OCI-LY7 (cell line): ENCODE measurements at regions not wholly inside any gene's neighbourhood (a gene's known extent, or its start where the extent isn't known, plus 50 kb on each side); places are given as distances from the start of the nearest gene placed in this dataset.

Experiments used
- BruUV-seq: library from RNA; stranded (reverse); fragments of 400-500 nt; replicated peaks from 2 replicates; lab custom pipeline; 2021; lab: Mats Ljungman, UMichigan
- CTCF ChIA-PET: fragments of 300-600 bp; sonication (Branson Sonifier 250); formaldehyde crosslinking; loops from one replicate; lab custom pipeline; 2022; ENCODE audit warnings: antibody characterized with exemption; ENCODE audit not compliant: unreplicated experiment; lab: Charles Lee
- POLR2A ChIA-PET: fragments of 300-600 bp; sonication (Branson Sonifier 250); formaldehyde crosslinking; loops from one replicate; lab custom pipeline; 2022; ENCODE audit warnings: antibody characterized with exemption; lab: Charles Lee
- DNase-seq: peaks from one replicate; pipeline ENCODE4 v3.0.0-alpha.2; 2015; ENCODE audit warnings: low spot score
- H2AFZ ChIP-seq: fragments of 200-600 bp; sonication (generic), shearing (Covaris generic); 2 replicates; pipeline ENCODE4 v1.6.1; 2014; ENCODE audit warnings: mild to moderate bottlenecking, antibody characterized with exemption, low read length, moderate library complexity
- H3K27ac ChIP-seq: fragments of 200-600 bp; sonication (generic); 2 replicates; pipeline ENCODE4 v1.5.1; 2014; ENCODE audit warnings: mixed run types, low read depth, mild to moderate bottlenecking, moderate library complexity, low read length, inconsistent platforms; ENCODE audit not compliant: poor library complexity, severe bottlenecking
- H3K36me3 ChIP-seq: fragments of 200-600 bp; sonication (generic); 2 replicates; pipeline ENCODE4 v1.6.1; 2014; ENCODE audit warnings: mild to moderate bottlenecking, antibody characterized with exemption, low read length, moderate library complexity, mixed read lengths; ENCODE audit not compliant: insufficient read depth
- H3K4me1 ChIP-seq: fragments of 200-600 bp; sonication (generic); 2 replicates; pipeline ENCODE4 v1.5.1; 2014; ENCODE audit warnings: mild to moderate bottlenecking, low read length; ENCODE audit not compliant: insufficient read depth, poor library complexity, severe bottlenecking
- H3K4me2 ChIP-seq: fragments of 200-600 bp; sonication (generic); 2 replicates; pipeline ENCODE4 v1.6.1; 2014; ENCODE audit warnings: mild to moderate bottlenecking, low read length
- H3K4me3 ChIP-seq: fragments of 200-600 bp; sonication (generic); 2 replicates; pipeline ENCODE4 v1.5.1; 2014; ENCODE audit warnings: mild to moderate bottlenecking, low read depth, low read length; ENCODE audit not compliant: poor library complexity, severe bottlenecking
- H3K79me2 ChIP-seq: fragments of 200-600 bp; sonication (generic); 2 replicates; pipeline ENCODE4 v1.6.1; 2016; ENCODE audit warnings: low read depth, mild to moderate bottlenecking, low read length, moderate library complexity, mixed read lengths; ENCODE audit not compliant: insufficient read depth
- H3K9me2 ChIP-seq: fragments of 200-600 bp; sonication (generic); 2 replicates; pipeline ENCODE4 v1.6.1; 2016; ENCODE audit warnings: mild to moderate bottlenecking, low read length, mixed read lengths; ENCODE audit not compliant: insufficient read depth
- H3K9me3 ChIP-seq: fragments of 200-600 bp; sonication (generic); 2 replicates; pipeline ENCODE4 v1.6.1; 2014; ENCODE audit warnings: mild to moderate bottlenecking, mixed run types, low read length, mixed read lengths
- H4K20me1 ChIP-seq: fragments of 200-600 bp; sonication (generic); 2 replicates; pipeline ENCODE4 v1.6.1; 2014; ENCODE audit warnings: mild to moderate bottlenecking, antibody characterized with exemption, low read length, moderate library complexity, mixed read lengths; ENCODE audit not compliant: insufficient read depth
- CTCF ChIP-seq: fragments of 200-600 bp; sonication (generic); conservative IDR thresholded peaks from 2 replicates; pipeline ENCODE4 v1.5.1; 2014; ENCODE audit warnings: mild to moderate bottlenecking, antibody characterized with exemption, low read length, moderate library complexity, mixed read lengths
- EZH2phosphoT487 ChIP-seq: fragments of 200-600 bp; sonication (generic); IDR thresholded peaks from 2 replicates; pipeline ENCODE4 v1.6.1; 2018; ENCODE audit warnings: low read depth, borderline replicate concordance, mild to moderate bottlenecking, mixed run types, antibody characterized with exemption, low read length, moderate library complexity, mixed read lengths
- intact Hi-C: fragments of 100-400 bp; cut with micrococcal nuclease; formaldehyde crosslinking; loops from one replicate; pipeline ENCODE4 v1.10.0; 2022; ENCODE audit not compliant: unreplicated experiment

DNA sequence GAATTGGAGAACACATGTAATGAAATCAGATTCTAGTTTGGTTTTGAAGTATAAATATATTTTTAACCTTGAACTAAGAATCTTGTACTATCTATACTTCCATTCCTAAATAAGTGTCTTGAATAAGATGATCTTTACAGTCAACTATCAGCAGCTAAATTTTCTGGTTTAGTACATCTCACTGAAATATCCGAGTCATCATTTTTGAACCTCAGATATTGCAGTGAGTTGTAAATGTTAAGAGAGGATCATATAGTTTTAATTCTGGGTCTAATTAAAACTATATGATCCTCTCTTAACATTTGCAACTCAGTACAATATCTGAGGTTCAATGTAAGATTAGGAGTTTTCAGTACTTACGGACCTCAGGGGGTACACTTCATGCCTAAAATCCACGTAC, 768.8 kb upstream of the ADAMTS5 start:
- ChIA-PET POLR2A (no interaction called here), CTCF (no interaction called here)
- intact Hi-C loops: no loop called here
- DNase-seq: no peak
- H3K4me1 ChIP-seq: no peaks in the 10 kb centered on the region
- no peak overlapping the region for H3K27ac ChIP-seq
- H3K9me2 ChIP-seq: no peaks in the 10 kb centered on the region
- no peak overlapping the region for H3K4me3 ChIP-seq
- no peak for TF ChIP-seq CTCF
- no peak for TF ChIP-seq EZH2phosphoT487
- H3K4me2 ChIP-seq: no peak overlapping the region
- no peaks in the 10 kb centered on the region; the same call in 1 of the 2 replicates for H3K9me3 ChIP-seq
- H3K79me2 ChIP-seq: no peaks in the 10 kb centered on the region
- no peaks in the 10 kb centered on the region for H3K36me3 ChIP-seq
- no peak overlapping the region for H2AFZ ChIP-seq
- no TSS peak for BruUV-seq
- no peaks in the 10 kb centered on the region for H4K20me1 ChIP-seq

- Histone ChIP-seq H3K4me1 (no peaks in the 10 kb centered on the region), H3K9me2 (no peaks in the 10 kb centered on the region), H3K4me2 (no peak overlapping the region), H3K4me3 (no peak overlapping the region), H4K20me1 (no peaks in the 10 kb centered on the region), H3K36me3 (no peaks in the 10 kb centered on the region), H3K9me3 (peaks cover 1% of the 10 kb centered on the region), H3K79me2 (no peaks in the 10 kb centered on the region), H3K27ac (no peak overlapping the region), H2AFZ (no peak overlapping the region)
- ChIA-PET CTCF (no interaction called here), POLR2A (no interaction called here)
- BruUV-seq: no TSS peak
- DNase-seq: no peak
- TF ChIP-seq CTCF: no peak
- no peak for TF ChIP-seq EZH2phosphoT487
- intact Hi-C loops: no loop called here
These were observed 767.3 kb upstream of the ADAMTS5 start for GRCh38 chr21:27734146-27734545.

DNA sequence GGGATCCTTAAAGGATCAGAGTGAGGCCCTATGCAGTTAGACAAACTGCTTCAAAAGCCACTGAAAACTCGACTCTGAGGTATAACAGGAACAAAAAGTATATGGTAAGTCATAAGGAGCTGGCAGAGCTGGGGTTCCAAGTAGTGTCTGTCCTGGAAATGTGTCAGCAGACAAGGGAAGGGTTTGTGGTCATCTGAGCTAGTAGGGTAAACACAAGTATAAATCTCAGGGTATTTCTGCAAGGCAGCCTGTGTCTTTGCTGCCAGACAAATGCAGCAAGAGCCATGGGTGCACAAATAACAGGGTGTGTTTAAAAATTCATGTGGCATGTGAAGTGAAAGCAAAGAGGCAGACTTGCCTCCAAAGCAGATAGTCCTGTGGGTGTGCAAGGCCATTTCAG, 759.0 kb upstream of the ADAMTS5 start:
- TF ChIP-seq CTCF (no peak), EZH2phosphoT487 (no peak)
- Histone ChIP-seq H3K4me3 (no peak overlapping the region), H3K27ac (no peak overlapping the region), H3K9me2 (no peaks in the 10 kb centered on the region), H2AFZ (no peak overlapping the region), H3K36me3 (no peaks in the 10 kb centered on the region), H4K20me1 (no peaks in the 10 kb centered on the region), H3K4me1 (no peaks in the 10 kb centered on the region), H3K4me2 (no peak overlapping the region), H3K79me2 (no peaks in the 10 kb centered on the region), H3K9me3 (peaks cover 21% of the 10 kb centered on the region)
- intact Hi-C loops: no loop called here
- BruUV-seq: no TSS peak
- no peak for DNase-seq
- POLR2A ChIA-PET: interaction anchor here (0.6 kb wide), 1 partner anchor 150 kb away, joined by 3 read pairs; no protein-coding TSS in a partner anchor
- CTCF ChIA-PET: no interaction called here
